ENCODE measurements at regions not wholly inside any gene's neighbourhood (a gene's known extent, or its start where the extent isn't known, plus 50 kb on each side); places are given as distances from the start of the nearest gene placed in this dataset.
"Not testable (repeated sequence)": the region's sequence is repeated elsewhere in the genome, so short reads cannot be mapped to it uniquely, and the experiment has no call there.

DNA sequence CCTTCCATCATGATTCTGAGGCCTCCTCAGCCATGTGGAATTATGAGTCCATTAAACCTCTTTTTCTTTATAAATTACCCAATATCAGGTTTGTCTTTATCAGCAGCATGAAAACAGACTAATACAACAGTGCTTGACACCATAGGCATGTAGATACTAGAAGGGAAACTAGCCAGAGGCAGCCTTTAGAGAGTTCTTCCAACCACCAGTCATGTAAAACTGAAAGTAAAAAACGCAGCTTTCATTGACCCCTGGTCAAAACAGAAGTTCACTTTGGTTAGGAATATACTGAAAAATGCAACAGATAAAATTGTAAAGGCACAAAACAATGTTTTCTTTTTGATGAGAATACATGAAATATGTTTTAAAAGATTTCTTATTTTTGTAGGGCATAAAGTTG is 122.8 kb upstream of the L3MBTL4 start:
- no peak for DNase-seq

DNA sequence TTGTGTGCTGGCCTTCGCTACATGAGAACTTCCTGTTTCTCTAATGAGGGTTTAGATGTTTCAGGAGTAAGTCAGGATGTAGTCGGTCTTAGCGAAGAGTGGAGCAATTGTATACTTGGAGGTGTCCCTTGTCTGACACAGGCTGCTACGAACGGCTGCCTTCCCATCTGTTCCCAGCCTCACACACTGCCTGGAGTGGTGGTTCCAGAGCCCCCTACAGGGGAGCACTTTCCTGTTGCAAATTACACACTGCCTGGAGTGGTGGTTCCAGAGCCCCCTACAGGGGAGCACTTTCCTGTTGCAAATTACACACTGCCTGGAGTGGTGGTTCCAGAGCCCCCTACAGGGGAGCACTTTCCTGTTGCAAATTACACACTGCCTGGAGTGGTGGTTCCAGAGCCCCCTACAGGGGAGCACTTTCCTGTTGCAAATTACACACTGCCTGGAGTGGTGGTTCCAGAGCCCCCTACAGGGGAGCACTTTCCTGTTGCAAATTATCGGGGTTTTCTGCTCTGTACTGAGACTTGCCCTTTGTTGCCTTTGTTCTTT is 126.5 kb upstream of the L3MBTL4 start:
- not testable (repeated sequence) for DNase-seq

DNA sequence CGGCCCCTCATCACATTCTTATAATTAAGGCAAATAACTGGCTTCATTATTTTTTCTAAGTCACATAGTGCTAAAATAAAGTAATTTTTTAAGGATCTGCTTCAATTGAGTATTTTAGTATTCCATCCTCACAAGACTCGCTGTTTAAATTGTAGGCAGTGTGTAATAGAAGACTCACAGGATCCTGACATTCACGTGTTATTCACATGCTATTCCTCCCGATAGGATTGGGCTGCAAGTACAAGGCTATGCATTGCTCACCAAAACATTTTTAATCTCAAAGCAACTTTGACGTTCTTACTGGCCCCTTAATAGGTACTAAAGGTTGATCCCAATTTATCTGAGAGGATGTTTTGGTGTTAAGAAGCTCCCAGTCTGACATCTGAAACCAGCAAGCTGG is 127.6 kb upstream of the L3MBTL4 start:
- no peak for DNase-seq

DNA sequence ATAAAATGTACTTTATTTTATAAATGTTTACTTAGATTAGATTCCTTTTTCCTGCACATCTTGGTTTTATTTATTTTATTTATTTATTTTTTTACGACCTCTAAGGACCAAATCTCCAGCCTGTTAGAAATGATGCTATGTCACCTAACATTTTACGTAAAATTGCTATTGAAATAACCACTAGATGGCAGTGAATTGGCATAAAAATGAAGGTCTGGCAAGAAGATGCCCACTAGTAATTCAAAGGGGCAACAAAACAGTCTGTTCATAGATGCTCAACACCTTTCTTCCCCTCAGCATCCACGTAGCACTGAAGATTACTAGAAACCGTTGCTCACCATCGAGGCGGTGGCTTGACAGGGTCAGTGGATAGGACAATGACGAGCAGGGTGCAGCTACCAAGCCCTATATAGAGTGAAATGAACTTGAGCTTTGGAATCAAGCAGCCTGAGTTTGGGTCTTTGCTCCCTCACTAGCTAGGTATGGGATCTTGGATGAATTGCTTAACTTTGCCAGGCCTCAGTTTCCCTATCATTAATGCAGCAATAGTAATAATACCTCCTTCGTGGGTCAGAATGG is 128.7 kb upstream of the L3MBTL4 start:
- peak in 1 of 5 experiments; percentile 3 for DNase-seq

DNA sequence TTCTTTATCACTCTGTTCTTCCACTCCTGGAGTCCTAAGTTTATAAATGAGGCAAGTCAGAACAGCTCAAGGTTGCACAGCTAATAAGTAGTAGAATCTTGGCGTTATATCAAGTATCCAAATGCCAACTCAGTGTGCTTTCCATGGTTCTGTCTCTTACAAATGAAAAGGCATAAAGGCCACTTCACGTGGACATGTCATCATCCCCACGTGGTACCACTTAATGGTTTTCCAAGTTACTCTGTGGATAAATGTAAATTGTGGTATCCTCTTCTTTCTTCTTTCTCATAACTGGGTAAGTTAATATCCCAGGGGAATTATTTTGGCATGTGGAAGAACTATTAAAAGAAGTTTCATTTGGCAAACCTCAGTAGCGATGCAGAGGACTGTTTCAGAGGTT is 131.5 kb upstream of the L3MBTL4 start:
- no peak for DNase-seq

DNA sequence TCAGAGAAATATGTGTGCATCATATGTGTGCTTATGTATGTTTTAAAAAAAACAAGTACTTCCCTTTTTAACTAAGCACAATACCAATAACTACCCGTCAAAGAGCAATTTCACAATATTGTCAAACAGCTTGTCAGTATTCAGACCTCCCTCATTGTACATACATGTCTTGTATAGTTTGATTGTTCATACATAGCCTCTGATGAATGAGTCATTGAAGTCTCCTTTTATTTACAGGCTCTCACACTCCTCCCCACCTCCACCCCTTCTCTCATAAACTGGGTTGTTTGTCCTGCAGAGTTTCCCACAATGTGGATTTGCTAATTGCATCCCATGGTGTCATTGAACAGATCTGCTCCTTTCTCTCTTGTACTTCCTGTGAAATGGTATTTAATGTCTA is 132.8 kb upstream of the L3MBTL4 start:
- DNase-seq: no peak

DNA sequence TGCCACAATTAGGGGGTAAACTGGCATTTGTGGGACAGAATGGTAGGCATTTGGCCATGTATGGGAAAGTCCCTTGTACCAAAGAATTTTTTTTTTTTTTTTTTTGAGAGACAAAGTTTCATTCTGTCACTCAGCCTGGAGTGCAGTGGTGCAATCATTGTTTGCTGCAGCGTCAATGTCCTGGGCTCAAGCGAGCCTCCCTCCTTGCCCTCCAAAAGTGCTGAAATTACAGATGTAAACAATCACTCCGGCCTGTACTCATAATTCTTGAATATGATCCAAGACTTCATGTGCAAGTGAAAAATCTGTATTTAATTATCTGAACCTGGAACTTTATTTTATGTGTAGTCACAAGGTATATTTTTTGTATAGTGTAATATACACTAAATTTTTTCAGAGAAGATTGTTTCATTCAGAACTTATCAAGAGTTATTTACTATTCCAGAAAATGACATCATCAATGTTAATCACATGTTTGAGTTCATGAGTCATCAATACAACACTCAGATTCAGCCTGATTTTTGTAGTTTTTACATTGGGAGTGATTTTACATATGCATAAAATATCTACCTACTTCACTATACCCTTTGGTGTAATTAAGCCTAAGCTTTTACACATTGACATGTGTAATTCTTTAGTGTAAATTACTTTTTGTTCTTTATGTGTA is 138.7 kb upstream of the L3MBTL4 start:
- no peak for DNase-seq

DNA sequence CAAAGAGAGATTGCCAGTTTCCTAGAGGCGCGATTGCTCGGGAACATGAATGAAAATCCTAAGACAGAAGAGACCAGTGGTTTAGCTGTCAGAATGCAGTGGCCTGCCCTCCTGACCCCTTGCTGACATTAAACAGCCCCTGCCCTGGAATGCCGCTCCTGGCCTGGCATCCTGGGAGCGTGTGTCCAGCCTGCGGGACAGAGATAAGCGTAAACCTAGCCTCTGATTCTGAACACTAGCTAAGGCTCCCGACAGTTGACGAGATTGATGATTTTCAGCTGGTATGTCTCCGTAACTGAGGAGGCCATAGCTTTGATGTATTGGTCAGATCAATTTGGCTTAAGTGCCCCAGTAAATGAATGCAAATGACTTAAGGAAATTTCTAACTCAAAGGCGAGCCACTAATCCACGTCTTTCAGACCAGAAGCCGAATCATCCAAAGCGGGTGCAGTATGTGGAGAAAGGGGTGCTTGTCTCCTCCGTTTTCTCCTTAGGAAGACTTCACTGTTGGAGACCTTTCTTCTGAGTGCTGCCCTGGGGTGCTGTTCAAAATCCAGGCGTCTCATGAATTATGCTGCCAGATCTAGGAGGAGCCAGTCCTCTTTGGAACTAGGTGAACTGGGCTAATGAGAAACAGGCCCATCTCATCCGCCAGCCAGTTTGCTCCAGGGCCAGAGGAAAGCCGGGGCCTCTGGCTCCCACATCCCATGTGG is 142.5 kb upstream of the L3MBTL4 start:
- no peak for DNase-seq

DNA sequence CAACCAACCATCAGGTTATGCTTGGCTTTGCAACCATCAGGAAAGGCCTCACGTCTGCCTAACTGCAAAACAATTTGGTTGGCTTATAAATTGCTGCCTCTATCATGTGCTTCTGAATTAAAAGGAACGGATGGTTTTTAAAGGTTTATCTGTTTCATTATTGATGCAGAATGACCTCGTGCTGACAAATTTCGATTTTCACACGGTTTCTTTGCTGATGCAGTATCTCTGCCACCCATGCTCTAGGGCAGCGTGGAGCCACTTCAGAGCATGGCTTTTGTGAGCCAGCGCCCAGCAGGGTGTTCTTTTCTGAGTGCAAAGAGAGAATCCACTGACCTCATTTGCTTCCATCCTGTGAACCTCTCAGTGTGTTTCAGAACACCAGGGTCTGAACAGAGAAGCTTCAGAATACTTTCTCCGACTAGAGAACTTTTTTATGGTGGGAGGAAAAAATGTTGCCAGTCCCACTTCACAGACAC is 143.1 kb upstream of the L3MBTL4 start:
- DNase-seq: no peak

DNA sequence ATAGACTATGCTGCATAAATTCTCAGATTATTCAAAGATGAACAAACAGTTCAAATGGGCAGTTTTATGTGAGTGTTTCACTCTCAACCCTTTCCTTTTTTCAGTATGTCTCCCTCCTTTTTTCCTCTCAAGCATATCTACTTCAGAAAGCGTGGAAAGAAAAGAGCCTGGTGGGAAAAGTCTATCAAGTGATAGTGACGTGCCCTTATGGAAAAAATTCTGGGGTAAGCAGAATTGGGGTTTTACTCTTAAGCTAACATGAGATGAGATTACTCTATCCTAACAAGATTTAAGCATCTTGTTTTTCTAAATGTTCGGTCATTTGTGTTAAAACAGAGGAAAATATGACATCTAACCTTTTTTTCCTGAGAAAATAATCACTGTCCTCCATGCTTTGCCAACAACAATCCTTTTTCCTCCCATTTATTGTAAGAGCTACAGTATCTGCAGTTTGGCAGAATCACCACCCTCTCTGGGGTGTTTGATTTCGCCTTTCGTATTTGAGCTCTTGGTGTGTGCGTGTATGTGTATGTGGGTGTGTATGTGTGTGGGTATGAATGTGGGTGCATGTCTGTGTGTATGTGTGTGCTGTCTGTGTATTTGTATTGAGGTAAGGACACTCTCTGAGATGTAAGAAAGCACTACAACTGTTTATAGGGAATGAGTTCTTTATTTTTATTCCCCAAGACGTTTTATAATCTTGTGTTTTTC is 143.9 kb upstream of the L3MBTL4 start:
- no peak for DNase-seq

DNA sequence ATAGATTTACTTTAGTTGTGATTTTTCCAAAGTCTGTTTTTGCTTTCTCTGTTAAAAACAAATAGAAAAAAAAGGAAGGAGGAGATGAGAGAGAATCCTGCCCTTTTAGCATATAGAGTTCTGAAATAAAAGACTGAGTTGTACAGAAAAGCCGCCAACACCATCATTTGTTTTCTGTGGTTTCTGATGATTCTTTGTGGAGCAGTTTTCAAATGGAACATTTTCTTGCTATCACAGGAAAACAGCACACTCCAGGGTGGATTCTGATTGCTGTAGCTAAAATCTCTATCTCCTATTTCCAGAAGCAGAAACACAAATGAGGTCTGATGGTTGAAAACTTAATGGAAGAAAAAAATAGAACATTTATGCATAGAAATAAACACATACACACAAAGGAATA is 144.6 kb upstream of the L3MBTL4 start:
- DNase-seq: no peak

DNA sequence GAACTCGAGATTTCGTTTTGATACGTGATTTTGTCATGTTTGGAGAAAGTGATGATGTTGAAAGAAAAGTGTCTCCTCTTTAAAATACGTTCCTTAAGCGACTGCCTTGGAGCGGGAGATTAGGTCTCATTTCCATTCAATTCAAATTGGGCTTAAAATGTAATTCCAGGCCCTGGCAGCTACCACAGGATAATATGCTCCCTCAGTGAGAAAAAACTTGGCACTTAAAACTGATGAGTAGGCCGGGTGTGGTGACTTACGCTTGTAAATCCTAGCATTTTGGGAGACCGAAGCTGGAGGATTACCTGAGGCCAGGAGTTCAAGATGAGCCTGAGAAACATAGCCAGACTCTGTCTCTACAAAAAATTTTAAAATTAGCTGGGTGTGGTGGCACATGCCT is 146.3 kb upstream of the L3MBTL4 start:
- DNase-seq: no peak

DNA sequence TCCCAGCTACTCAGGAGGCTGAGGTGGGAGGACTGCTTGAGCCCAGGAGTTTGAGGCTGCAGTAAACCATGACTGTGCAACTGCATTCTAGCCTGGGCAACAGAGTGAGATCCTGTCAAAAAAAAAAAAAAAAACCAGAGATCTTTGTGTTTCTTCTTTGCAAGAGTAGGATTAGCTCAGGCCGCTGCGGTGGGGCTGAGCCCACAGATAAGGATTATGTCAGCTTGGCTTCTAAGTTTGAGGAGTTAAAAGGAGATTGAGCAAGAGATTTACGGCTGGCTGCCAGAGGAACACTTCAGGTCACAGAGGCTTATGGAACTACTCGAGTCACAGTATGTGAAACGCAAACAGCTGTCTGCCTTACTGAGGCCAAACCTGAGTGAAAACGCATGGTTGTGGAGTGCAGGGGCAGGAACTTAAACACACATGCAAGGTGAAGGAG is 146.7 kb upstream of the L3MBTL4 start:
- no peak for DNase-seq

DNA sequence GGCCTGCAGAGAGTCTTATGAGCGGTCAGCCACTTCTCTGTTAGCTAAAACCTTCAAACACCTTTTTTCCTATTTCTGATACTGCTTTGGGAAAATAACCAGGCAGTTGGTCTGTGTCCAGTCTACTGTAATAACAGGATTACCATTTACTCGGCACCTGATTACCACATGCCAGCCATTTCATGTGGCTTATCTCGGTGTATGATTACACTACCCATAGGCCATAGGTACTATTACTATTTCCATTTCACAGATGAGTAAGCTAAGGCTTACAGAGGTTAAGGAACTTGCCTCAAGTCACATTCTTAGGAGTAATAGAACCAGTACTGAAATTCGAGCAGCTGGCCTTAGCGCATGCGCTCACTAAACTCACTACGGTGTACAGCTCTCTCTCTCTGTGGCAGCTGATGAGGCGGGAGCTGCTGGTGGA is 147.2 kb upstream of the L3MBTL4 start:
- no peak for DNase-seq

DNA sequence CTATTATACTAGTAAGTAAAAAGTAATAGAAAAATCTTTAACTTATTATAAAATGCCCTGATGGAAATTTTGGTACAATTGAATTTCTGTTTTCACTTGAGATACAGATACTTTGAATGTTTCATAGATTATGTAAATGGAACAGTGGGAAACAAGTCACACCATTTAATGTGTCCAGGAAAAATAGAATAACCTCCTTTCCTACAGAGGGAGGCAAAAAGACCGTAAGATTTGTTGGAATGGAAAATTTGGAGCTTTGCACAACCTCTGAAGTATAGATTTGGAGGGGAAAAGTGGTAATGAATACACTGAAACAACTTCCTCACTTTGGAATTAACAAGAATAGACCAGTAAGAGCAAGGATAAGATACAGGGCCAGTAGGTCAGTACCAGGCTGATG is 149.2 kb upstream of the L3MBTL4 start:
- no peak for DNase-seq

DNA sequence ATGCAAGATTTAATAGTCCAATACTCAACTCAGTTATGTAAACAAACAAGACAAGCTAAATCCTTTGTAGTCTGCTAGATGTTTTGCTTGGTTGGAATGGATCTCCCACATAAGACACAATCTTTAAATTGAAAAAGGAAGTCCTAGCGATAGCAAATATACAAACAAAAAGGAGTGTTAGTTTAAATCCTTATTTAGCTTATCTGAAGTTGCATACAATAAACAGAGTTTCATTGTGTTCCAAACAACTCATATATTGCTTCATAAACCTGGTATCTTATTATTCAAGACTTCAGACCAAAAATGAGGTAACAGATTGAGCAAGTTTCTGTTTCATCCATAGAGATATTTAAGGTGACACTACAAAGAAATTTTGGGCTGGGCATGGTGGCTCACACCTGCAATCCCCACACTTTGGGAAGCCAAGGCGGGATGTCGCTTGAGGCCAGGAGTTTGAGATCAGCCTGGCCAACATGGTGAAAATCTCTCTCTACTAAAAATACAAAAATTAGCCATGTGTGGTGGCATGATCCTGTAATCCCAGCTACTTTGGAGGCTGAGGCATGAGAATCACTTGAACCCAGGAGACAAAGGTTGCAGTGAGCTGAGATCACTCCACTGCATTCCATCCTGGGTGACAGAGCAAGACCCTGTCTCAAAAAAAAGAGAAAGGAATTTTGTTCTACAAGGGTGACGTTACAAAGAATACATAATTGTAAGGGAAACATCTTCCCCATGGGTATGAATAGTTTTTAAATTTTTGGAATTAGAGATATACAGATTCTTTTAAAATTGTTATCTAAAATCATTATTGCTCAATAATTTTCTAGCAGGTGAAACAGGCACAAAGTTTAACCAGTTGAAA is 150.5 kb upstream of the L3MBTL4 start:
- no peak for DNase-seq

DNA sequence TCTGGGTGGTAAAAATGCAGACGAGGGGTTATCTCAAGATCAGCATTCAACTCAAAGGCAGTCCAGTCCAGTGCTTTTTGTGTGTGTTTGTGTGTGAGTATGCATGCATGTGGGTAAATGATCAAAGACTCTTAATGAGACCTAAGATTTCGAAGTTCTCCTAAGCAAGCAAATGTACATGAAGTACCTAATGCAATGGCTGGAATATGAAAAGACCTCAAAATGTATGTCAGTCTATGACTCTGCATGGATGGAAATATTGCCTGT is 151.0 kb upstream of the L3MBTL4 start:
- DNase-seq: no peak

DNA sequence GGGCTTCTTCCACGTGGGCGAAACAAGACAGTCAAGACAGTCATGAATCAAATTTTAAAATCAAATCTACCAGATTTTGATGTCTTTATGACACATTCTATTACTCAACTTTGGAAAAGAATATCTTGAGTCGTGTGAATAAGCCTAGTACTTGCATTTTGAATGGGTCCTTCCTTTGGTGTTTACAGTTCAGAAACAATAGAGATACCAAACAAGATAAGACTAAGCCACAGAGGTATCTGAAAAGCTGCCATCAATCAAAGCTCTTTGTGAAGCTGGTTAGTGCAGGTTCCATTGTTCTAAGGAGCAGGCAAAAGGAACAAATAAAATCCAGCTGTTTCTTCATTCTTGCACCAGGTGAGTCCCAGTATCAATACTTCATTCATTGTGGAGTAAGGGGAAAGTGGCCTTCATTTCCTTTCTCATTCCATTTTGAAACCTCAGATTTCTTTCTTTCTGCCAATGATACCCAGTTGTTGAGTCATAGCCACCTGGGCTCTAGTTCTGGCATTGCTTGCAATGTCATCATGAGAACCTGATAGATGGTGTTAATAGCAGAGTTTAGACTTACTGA is 151.7 kb upstream of the L3MBTL4 start:
- peak in 1 of 5 experiments; percentile 69 for DNase-seq

DNA sequence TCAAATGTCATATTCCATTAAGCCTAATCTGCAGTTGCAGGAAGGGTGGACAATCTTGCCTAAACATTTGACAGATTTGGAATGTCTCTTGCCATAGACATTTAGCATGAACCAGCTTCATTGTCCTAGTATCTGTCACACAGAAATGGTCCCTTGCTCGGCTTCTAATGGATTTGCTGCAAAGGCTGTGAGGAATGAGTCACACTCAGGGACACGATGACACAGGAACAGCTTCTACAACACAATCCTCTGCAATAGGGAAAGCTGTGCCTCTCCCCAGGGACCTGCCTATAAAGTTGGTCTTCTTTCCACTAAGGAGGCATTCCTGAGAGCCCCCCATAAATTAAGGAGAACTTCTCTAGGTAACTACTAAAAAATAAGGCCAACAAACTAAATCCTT is 155.1 kb upstream of the L3MBTL4 start:
- no peak for DNase-seq

DNA sequence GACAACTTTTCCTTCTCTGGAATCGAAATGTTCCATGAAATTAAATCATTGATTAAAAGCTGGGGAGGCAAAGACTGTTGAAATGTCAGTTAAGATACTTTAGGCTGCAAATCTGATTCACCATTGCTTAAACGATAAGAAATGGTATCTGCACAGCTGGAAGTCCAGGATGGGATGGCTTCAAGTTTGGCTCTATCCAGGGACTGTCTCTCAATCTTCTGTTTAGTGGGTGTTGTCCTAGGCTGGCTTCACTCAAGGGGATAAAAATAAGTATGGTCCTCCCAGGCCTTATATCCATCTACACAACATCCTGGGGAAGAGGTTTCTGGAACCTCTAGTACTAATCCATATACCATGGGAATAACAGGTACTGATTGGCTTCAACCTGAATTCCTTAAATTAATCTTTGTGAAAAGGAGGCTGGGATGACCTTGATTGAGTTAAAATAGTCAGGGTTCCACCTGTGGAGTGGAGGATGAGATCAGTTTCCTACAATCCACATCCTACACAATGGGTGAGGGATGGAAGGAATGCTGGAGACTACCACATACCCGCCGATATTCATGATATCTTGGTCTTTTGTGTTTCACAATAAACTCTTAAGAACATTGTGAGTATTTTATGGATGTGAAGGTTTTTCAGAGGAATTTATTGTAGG is 156.0 kb upstream of the L3MBTL4 start:
- no peak for DNase-seq

DNA sequence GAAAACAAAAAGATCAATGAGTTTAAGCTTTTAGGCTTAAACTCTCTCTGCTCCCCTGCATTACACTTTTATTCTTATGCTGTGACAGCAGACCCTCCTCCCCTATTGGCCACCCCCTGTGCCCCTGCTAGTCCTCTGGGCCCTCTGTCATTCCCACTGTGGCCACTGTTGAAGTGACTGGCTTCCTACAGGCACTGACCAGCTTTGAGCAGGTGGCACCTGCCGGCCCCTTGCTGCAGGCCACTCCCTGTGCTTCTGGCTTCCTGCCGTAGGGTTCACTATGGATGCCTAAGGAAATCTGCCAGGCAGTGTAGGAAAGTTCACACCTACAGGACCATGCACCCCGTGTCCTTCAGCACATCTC is 156.5 kb upstream of the L3MBTL4 start:
- no peak for DNase-seq

DNA sequence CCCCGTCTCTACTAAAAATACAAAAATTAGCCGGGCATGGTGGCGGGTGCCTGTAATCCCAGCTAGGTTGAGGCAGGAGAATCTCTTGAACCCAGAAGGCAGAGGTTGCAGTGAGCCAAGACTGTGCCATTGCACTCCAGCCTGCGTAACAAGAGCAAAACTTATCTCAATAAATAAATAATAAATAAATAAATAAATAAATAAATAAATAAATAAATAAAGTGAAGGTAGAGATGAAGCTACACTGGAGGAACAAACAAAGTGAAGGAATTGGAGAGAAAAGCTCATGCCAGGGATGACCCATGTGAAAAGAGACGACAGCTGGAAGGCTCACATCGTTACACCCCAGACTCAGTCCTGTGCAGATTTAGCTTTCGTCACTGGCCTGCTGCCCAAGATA is 157.3 kb upstream of the ARHGAP28 start:
- not testable (repeated sequence) for DNase-seq
